HG02885 (cell line): ENCODE measurements at regions not wholly inside any gene's neighbourhood (a gene's known extent, or its start where the extent isn't known, plus 50 kb on each side); places are given as distances from the start of the nearest gene placed in this dataset.

Source experiments
- ATAC-seq: cut with Tn5 transposase; IDR thresholded peaks from one replicate; pipeline ENCODE4 v1.9.1; 2021; ENCODE audit warnings: mild to moderate bottlenecking; ENCODE audit not compliant: unreplicated experiment, poor library complexity

- no peak for ATAC-seq
Measured at GRCh38 chr16:66222756-66223155, 143.7 kb upstream of the CDH5 start.

GRCh38 chr16:66220702-66221101 is 145.8 kb upstream of the CDH5 start:
- ATAC-seq: no peak

- ATAC-seq: no peak
Measured at GRCh38 chr16:66219491-66219890, 147.0 kb upstream of the CDH5 start.

- no peak for ATAC-seq
Measured at GRCh38 chr16:66212428-66212827, 154.1 kb upstream of the CDH5 start.

- no peak for ATAC-seq
Measured at GRCh38 chr16:66211651-66212050, 154.8 kb upstream of the CDH5 start.

- no peak for ATAC-seq
Measured at GRCh38 chr16:66207883-66208265, 158.6 kb upstream of the CDH5 start.

GRCh38 chr16:66207139-66207882 is 159.2 kb upstream of the CDH5 start:
- no peak for ATAC-seq

GRCh38 chr16:66206363-66206762 is 160.1 kb upstream of the CDH5 start:
- ATAC-seq: no peak

- ATAC-seq: no peak
Measured at GRCh38 chr16:66205287-66206231, 160.9 kb upstream of the CDH5 start.

- ATAC-seq: no peak
Measured at GRCh38 chr16:66204756-66205155, 161.7 kb upstream of the CDH5 start.

- ATAC-seq: no peak
Measured at GRCh38 chr16:66203476-66203875, 163.0 kb upstream of the CDH5 start.

GRCh38 chr16:66199189-66199588 is 167.3 kb upstream of the CDH5 start:
- ATAC-seq: no peak

GRCh38 chr16:66198641-66199040 is 167.8 kb upstream of the CDH5 start:
- ATAC-seq: no peak

- ATAC-seq: no peak
Measured at GRCh38 chr16:66197668-66198278, 168.7 kb upstream of the CDH5 start.

GRCh38 chr16:66196770-66197169 is 169.7 kb upstream of the CDH5 start:
- ATAC-seq: no peak

GRCh38 chr16:66194866-66195265 is 171.6 kb upstream of the CDH5 start:
- ATAC-seq: no peak

GRCh38 chr16:66193543-66194229 is 172.8 kb upstream of the CDH5 start:
- no peak for ATAC-seq

- no peak for ATAC-seq
Measured at GRCh38 chr16:66190411-66190810, 176.1 kb upstream of the CDH5 start.

GRCh38 chr16:66189951-66190350 is 176.5 kb upstream of the CDH5 start:
- ATAC-seq: no peak

GRCh38 chr16:66188917-66189725 is 177.4 kb upstream of the CDH5 start:
- ATAC-seq: no peak
